ENCODE measurements at regions not wholly inside any gene's neighbourhood (a gene's known extent, or its start where the extent isn't known, plus 50 kb on each side); places are given as distances from the start of the nearest gene placed in this dataset.
A peak's percentile ranks its signal among the peaks of the same experiment; 100 is the strongest.
"Not testable (repeated sequence)": the region's sequence is repeated elsewhere in the genome, so short reads cannot be mapped to it uniquely, and the experiment has no call there.

DNA sequence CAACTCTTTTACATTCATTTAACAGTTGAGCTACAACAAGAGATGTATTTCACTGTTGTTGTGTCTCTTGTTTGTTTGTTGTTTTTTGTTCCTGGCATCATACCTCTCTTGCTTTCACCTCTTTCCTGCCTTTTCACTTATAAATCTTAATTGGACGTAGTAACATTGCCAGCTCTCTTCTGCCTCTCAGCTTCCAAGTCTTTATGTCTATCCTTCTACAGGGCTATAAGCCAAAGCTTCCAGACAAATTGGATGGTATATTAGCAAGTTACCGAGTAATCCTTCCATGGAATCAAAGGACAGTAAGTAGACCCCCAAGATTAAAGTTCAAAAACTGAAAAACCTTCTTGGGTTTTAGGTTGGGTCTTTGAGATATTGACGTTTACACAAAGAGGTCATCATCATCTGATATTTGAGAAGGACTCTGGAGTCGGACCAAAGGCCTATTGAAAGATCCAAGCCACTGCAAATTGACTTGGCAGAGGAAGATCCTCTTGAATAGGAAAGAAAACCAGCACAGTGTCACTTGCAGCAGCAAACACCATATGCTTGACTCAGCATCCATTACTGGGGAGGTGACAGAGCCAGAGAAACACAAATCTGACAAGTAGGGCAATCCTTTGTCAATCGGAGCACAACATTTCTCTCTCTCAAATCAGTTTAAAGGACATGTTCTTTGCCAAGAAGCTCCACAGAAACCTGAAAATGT lies 648.5 kb upstream of the NR2F2 start:
- DNase-seq, result peak; percentile 27

DNA sequence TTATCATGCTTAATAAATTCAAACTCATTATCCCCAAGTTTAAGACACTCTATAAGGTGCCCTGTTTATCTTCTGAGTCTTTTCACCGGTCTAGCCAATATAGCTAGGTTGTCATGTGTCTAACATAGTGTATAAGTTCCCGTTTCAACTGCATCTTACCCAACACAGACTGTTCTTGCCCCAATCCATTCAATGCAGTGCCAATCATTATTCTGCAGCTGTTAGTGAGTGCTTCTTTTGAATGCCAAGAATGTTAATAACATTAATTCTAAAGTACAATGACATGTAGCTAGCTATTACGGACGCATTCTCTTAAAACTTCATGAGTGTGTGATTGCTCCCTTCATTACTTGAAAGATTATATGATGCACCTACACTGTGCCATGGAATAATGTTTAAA lies 646.4 kb upstream of the NR2F2 start:
- DNase-seq, result peak; percentile 52

DNA sequence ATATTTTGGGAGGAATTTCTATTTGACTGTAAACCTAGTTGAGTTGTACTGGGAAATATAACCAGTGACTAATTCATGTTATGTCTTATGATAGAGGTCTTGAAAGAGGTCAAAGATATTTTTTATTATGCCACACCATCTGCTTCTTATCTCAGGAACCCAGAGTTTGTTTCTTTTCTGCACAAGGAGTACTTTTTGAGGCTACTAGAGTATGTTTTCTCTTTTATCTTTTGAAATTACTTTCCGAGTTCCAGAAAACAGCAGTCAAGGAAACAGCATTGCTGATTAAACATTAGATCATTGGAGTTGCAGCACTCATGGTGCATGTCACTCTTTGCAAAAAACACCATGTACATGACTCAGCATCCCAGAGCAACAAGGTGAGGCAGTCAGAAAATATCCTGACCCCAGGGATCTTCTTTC lies 645.8 kb upstream of the NR2F2 start:
- peak; percentile 91 for DNase-seq

DNA sequence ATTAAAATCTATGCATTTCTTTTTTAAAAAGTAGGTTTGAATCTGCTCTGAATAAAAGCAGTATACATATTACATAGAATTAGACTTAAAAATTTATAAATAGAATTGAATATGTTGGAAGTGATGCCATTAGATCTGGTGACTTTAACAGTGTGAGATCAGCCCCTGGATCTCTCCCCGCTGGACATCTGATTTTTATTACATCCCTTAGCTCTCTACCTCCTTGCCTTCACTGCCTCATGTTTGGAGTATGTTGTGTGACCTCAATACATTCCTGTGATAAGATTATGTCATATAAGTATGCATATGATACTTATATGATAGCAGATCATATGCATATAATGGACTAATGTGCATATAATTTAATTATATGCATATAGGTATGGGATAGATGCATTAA lies 643.4 kb upstream of the NR2F2 start:
- no peak for DNase-seq

DNA sequence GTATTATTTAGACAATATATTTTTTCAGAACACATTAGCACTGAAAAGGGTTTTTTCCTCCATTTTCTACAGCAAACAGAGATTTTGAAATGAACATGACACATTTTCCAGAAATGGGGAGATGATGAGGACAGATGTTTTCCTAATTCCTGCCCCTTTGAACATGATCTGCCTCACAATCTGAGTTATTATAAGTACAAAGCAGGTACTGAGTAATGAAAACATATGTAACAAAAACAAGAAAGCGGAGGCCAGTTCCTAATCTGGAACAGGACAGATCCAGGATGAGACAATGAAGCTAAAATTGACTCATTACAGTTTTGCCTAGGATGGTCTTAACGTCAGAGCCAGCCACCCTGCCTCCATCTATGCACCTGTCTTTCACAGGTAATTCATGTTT lies 642.8 kb upstream of the NR2F2 start:
- DNase-seq, result no peak

DNA sequence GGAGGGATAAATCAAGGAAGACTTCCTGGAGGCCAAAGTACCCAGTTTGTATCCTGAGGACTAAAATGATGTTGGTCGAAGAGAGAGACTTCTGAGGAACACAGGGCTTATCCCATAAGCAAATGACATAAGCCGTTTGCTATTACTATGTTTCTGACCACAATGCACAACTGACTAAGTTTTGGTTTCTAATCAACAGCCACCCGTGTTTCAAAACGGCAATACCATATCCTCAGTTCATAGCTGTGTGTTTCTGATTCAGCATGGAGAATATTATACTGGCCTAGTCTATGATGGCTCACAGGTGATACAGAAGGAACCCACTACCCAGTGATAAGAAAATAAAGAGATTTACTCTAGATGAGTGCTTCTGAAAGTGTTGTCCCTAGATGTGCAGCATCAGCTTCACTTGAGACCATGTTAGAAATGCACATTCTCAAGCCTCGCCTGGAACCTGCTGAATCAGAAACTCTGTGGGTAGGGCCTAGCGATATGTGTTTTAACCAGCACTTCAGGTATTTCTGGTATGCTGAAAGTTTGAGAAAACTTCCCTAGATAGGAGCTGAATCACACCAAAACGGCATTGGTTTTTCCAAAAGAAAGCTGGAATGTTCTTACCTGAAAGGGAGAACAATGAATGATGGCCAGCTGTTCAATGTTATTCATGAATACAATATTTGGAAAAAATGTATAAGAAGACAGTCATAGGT lies 639.7 kb upstream of the NR2F2 start:
- DNase-seq, result peak; percentile 41

DNA sequence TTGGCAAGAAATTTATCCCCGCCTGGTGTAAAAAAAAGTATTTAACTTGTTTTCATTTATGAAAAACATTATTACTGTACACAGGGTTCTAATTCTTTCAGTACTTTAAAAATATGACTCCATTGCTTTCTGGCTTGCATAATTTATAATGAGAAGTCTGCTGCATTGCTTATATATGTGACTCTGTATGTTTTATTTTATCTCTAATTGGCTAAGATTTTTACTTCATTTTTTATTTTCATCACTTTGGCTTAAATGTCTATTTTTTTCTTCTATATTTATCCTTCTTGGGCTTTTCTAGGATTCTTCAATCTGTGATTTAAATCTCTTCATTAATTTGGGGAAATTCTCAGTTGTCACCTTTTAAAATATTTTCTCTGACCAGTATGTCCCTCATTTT lies 636.6 kb upstream of the NR2F2 start:
- DNase-seq, result peak; percentile 50

DNA sequence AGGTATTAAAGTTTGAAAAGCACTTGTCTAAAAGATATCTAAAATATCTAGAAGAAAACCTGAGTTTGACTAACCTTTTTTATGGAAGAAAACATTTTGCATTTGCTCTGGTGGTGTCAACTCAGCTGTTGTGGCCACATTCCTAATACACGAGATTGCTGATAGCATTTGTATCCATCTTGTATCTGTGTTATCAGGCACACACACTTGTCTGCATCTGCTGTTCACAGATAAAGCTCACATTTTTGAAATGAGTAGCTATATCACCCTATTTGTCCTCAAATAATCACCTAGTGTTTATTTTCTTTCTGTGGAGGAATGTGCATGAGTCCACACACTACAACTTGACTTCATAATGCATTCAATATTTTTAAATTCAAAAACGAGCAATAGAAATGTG lies 632.3 kb upstream of the NR2F2 start:
- DNase-seq, result peak; percentile 40

DNA sequence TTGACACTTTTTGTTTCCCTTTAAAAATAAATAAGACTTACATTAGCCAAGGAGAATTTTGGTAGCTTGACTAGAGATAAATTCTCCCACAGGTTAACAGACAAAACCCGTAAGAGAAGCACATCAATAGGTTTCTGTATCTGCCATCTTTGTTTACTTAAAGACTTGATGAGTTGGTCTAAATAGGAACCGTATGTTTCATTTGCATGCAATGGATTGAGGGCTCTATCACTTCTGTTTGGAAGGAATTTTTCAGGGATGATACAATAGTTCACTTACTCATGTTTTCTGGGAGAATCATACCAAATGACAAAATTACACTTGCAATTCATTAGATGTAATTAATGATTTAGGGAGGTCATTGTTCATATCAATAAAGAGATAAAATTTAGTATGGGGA lies 631.5 kb upstream of the NR2F2 start:
- no peak for DNase-seq

DNA sequence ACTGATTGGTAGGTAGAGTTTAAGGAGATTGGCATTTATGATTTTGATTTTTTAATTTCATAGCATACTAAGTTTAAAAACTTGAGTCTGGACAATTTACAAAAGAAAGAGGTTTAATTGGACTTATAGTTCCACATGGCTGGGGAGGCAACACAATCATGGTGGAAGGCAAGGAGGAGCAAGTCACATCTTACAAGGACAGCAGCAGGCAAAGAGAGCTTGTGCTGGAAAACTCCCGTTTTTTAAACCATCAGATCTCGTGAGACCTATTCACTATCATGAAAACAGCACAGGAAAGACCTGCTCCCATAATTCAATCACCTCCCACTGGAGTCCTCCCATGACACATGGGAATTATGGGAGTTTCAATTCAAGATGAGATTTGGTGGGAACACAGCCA lies 630.9 kb upstream of the NR2F2 start:
- no peak for DNase-seq

DNA sequence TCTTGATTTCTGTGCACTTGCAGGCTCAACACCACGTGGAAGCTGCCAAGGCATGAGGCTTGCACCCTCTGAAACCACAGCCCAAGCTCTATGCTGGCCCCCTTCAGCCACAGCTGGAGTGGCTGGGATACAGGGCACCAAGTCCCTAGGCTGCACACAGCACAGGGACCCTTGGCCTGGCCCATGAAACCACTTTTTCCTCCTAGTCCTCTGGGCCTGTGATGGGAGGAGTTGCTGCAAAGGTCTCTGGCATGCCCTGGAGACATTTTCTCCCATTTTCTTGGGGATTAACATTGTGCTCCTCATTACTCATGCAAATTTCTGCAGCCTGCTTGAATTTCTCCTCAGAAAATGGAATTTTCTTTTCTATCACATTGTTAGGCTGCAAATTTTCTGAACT lies 629.8 kb upstream of the NR2F2 start:
- not testable (repeated sequence) for DNase-seq

DNA sequence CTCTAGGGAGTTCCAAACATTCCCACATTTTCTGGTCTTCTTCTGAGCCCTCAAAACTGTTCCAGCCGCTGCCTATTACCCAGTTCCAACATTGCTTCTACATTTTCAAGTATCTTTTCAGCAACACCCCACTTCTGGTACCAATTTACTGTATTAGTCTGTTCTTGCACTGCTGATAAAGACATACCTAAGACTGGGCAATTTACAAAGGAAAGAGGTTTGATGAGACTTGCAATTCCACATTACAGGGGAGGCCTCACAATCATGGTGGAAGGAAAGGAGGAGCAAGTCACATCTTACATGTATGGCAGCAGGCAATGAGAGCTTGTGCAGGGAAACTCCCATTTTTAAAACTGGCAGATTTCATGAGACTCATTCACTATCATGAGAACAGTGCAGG lies 629.1 kb upstream of the NR2F2 start:
- DNase-seq, result peak; percentile 28

DNA sequence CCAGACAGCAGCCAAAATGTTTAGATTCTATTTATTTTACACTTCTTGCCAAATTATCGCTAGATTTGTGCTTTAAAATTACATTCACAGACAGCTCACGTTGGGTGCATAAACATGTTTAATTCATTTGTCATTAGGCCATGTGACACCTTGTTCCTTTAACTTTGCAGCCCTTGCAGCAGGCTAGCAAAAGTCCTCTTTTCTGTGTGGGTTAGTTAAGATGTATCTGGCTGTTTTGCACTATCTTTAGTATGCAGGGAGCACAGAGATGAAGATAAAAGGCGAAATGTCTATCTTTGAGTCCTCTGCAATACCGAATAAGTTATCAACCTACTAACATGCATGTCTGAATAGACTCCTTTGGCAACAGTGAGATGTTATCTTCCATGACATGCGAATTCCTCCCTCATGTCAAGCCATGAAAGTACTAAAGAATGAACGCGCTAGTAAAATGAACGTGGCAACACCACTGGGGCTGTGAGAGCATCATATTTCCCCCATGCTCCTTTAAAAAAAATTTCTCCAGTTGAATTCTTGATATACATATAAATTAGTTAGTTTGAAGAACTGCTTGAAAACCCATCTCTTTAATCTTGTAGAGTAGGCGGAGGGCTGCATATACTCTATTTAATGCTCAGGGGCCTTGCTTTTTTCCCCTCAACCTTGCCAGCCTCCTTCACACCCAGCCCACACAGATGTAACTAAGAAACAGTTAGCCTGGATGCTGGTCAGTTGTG lies 620.4 kb upstream of the NR2F2 start:
- DNase-seq, result peak; percentile 93

DNA sequence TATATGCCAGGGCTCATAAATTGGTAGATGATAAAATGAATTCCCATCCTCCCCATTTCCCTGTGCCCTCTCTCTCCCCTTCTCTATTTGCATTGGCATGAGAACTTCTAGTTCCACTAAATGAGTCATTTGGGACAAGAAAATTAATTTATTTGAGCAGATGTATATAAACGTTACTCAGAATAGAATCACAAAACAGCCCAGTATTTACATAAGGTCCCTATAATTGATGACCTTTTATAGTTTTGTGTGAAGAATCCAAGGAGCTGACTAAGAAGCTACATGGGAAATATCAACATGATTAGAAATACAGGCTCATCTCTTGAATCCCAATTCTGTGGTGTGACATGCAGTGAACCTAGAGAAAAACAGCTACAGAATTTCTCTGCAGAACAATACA lies 617.7 kb upstream of the NR2F2 start:
- DNase-seq, result no peak

DNA sequence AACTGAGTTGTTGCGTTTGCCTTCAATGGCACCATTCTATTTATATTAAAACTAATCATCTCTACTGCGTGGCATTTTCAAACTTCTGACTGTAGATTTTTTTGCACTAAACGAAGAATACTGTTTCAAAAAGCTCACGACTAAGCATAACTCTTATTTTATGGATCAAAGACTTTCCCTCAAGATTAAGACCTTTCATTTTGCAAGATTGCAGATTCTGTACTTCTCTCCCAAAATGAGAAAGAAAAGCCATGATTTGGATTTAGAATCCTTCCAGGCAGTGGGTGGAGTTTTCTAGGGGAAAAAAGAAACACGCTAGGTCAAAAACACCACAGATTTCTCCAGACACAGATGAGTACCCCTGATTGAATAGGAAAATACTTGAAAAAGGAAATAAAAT lies 617.2 kb upstream of the NR2F2 start:
- DNase-seq, result no peak

DNA sequence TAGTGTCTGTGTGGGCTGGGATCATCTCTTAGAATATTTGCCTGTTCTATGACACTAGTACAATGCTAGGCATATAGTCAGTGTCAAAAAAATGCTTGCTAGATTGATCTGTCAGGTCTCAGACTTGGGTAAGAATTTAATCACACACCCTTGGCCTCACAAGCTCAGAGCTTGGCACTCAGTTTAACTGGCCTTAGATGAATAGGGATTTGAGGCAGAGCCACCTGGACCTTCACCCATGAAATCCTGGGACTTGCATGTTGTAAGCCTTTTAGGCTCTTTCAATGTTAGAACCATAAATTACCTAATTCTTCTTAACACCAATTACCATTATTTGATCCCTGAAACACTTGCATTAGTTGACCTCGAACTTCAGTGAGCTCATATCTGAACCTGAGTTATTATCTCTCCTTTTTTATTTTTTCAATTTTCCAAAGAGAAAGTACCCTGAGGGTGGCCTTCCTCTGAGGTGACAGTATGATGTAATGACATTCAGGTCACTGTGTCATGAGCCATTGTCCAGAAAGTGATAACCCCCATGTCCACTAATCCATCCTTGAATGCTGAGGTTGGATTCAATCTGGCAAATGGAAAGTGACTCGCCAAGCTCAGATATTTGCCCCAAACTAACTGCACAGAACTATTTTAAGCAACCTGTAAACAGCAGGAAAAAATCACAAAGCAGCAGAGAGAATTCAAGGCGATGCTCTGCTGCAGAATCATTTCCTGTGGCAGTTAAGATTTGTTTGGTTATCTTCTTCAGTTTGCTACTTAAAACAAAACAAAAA lies 615.2 kb upstream of the NR2F2 start:
- no peak for DNase-seq

DNA sequence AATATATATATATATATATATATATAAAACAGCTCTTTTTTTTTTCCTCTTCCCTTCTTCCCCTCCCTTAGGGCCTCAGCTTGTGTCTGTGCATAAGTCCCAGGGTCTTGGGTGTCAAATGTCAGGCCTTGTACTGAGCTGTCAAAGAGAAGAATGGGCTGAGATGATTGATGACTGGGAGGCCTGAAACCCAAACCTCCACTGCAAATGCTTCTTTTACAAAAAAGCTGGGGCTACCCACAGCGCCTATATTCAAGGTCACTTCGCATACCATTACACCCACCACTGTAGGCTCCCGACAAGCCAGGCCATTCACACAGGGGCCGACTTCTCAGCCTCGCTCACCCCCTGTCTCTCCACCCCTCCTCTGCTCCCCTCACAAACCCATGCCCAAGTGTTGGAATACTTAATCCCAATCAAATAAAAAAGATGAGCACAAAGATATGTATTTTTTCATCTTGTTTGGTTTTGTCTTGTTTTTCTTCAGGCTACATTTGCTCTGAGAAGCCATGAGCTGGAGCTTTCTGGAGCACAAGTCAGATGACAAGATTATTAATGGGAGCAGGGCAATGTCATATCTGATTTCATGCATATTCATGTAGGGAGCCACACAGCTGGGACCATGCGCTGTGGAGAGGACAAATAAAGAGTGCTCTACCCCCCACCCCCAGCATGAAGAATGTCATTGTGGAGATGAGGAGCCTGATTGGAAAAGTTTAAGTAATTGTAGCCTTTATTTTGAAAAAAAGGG lies 614.4 kb upstream of the NR2F2 start:
- DNase-seq, result peak; percentile 20

DNA sequence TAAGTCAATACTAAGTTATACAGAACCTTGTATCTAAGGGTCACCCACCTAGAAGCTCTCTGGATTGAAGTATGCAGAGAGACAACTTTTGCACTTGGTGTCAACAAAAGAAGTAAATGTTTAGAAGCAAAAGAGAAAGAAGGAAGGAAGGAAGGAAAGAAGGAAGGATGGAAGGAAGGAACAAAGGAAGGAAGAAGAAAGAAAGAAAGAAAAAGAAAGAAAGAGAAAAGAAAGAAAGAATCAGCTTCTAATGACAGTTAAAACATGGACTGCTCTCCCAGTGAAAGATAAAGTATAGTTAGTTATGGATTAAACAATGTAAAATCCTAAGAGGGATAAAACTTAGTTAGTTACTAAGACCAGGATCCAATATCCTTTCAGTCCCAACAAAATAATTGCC lies 613.8 kb upstream of the NR2F2 start:
- no peak for DNase-seq

DNA sequence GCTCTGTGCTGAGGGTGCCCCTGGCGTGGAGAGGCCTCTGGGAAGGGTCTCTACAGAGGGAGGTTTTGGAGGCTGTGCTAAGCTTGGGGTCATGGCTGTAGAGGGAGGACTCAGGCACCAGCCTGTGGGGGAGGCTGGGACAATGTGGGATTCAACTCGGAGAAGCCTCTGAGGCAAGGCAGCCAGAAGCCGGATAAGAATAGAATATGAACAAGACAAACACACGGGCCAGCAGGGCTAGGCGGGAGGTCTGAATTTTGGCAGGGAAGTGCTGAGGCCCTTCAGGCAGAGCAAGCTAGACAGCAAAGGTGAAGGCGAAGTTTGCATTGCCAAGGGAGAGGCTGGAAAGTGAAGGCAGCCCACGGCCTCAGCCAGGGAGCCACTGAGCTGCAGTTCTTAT lies 612.1 kb upstream of the NR2F2 start:
- no peak for DNase-seq

DNA sequence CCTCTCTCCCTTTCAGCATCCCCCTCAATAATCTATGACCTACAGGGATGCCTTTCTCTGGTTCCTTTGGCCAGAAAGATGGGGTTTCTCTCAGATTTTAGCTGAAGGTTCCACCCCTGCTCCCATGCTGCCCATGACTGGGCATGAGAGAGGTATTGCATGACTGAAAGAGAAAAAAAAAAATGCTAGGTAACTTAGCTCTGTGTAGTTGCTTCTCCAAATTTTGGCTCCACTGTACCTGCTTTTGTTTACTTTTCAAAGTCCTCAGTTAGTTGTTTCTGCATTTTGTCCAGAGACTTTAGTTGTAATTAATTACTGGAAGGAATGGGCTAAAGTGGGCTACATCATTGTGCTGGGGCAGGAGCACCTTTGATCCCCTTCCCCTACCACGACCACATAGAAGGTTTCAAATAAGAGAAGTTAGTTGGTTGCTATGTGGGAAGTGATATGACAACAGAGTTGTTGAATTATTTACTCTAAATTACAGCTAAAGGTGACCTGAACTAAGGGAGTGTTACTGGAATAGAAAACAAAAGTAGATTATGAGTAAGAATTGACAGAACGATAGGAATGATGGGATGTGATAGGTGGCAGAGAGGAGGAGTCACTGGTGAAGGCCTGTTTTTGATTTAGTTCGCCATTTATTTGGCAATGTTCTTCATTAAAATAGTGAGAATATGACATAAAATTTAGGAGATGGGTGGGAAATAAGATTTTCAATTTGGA lies 605.4 kb upstream of the NR2F2 start:
- DNase-seq, result no peak

DNA sequence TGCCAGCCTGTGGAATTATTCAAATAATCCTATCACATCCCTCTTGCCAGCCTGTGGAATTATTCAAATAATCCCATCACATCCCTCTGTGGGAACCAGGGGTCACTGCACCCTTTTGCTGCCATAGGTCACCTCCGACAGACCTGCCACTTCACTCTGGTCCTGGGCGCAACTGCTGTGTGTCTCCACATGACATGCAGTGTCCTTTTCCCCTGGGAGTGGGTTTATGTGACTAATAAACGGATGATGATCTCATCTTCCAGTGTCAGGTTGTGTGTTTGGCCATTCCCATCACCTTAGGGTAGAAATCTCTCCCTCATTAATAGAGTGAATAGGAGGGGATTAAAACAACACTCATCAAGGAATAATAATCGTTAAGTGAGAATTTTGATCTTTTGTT lies 603.6 kb upstream of the NR2F2 start:
- DNase-seq, result no peak

DNA sequence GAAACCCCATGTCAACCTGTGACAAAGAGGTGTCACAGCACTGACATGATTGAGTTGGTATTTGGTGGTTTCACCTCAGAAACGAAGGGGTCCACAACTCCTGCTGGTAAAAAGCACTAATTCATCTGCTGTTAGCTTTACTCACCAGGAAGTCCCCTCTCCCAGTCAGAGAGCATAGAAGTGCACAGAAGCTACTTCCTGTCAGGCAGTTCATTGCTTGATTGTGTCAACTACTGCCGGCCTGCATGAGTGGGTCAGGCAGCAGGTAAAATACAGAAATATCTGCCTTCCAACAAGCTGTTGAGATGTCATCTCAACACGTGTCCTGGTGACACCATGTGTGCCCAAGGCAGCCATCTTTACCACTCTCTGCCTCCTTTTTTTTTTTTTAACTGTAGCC lies 596.6 kb upstream of the NR2F2 start:
- no peak for DNase-seq

Data from OCI-M1 (cell line).